Peyer's patch (tissue), 4 donors: ENCODE measurements at regions not wholly inside any gene's neighbourhood (a gene's known extent, or its start where the extent isn't known, plus 50 kb on each side); places are given as distances from the start of the nearest gene placed in this dataset.

Experiments
- CTCF ChIP-seq, 6 experiments: fragments of 450-650 bp in 4 of 6; fragments of 200-600 bp in 2 of 6; sonication (generic) in 1 of 6; IDR thresholded peaks; one replicate each; pipeline ENCODE4 v1.5.1; 2017 to 2019; ENCODE audit warnings: antibody characterized with exemption in 6 of 6, mild to moderate bottlenecking in 3 of 6, moderate library complexity in 1 of 6
- POLR2A ChIP-seq, 2 donors: fragments of 450-650 bp; IDR thresholded peaks; one replicate each; pipeline ENCODE4 v1.5.1; 2017; ENCODE audit warnings: antibody characterized with exemption in 2 of 2, mild to moderate bottlenecking in 2 of 2, moderate library complexity in 2 of 2

DNA sequence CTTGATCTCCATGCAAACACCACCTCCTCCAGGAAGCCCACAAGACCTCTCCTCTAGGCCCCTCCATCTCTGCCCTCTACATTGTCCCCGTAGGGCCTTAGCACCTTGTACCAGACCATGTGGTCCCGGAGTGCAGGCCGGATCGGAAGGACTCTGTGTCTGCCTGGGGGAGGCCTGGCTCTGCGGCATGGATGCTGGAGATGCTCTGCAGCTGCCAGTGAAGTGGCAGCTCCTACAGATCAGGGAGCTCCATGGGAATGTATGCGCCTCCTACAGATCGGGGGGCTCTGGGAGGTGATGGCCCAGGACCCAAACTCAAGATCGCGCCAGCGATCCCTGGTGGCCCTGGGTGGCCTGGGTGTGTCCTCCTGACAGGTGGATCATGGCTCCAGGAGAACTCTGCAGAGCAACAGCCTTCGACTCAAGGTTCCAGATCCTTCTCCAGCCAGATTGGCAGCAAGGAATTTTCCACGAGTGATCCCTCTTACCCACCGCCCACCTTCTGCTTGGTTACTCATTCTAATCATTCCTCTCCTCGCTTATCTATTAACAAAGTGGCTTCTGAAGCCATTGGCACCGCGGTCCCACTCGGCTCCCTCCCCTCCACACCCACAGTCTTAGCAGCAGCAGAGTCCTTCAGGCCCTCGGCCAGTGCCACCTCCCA is 67.3 kb downstream of the ADRA2C start:
- TF ChIP-seq CTCF (IDR thresholded peaks at IDR 0.05) = no peak
- TF ChIP-seq POLR2A (IDR thresholded peaks at IDR 0.05) = no peak
